ENCODE measurements at regions not wholly inside any gene's neighbourhood (a gene's known extent, or its start where the extent isn't known, plus 50 kb on each side); places are given as distances from the start of the nearest gene placed in this dataset.

DNA sequence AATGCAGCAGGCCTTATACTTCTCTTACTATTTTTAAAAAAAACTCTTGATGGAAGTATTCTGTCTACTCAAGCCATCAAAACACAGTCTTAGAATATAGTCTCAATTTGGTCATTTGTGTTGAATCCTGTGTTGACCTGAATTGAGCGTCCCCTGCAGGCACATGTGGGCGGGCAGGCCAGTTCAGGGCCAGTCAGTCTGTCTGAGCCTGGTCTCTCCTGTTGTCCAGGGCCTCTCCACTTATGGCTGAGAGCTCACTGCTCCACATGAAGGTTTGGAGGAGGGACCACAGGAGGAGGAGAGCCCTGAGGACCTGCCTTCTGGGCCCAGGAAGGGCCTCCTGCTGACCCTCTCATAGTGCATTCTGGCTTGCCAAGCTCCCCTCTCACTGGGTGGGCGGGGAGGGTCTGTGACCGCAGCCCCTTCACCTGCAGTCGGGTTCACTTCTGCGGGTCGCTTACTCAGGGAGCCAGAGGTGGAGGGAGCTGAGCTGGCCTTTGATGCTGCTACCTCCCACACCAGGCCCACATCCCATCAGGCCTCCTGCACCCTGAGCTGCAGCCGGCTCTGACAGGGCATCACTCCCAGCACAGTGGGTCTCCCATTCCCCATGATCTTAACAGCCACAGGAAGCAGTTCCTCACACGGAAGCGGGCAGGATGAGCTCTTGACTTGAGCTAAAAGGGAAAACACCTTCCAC is 178.2 kb upstream of the S1PR3 start:
- TF ChIP-seq, protein P1, sequence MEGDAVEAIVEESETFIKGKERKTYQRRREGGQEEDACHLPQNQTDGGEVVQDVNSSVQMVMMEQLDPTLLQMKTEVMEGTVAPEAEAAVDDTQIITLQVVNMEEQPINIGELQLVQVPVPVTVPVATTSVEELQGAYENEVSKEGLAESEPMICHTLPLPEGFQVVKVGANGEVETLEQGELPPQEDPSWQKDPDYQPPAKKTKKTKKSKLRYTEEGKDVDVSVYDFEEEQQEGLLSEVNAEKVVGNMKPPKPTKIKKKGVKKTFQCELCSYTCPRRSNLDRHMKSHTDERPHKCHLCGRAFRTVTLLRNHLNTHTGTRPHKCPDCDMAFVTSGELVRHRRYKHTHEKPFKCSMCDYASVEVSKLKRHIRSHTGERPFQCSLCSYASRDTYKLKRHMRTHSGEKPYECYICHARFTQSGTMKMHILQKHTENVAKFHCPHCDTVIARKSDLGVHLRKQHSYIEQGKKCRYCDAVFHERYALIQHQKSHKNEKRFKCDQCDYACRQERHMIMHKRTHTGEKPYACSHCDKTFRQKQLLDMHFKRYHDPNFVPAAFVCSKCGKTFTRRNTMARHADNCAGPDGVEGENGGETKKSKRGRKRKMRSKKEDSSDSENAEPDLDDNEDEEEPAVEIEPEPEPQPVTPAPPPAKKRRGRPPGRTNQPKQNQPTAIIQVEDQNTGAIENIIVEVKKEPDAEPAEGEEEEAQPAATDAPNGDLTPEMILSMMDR (IDR thresholded peaks at IDR 0.05; ENCODE audit: low read depth, low read length) = no peak
- TF ChIP-seq, protein P2, sequence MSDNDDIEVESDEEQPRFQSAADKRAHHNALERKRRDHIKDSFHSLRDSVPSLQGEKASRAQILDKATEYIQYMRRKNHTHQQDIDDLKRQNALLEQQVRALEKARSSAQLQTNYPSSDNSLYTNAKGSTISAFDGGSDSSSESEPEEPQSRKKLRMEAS (IDR thresholded peaks at IDR 0.05; ENCODE audit: low read depth, low read length) = no peak
- no peak for TF ChIP-seq MYC (IDR thresholded peaks at IDR 0.05; ENCODE audit: low read depth, low read length)
- no peak for DNase-seq (ENCODE audit: low read depth)
- no peak overlapping the region for H3K4me3 ChIP-seq (ENCODE audit: low read depth, low read length)

GRCh38 chr9:88813638-88814209 is 177.5 kb upstream of the S1PR3 start:
- H3K4me3 ChIP-seq (ENCODE audit: low read depth, low read length) = no peak overlapping the region
- no peak for DNase-seq (ENCODE audit: low read depth)
- TF ChIP-seq POLR2A (IDR thresholded peaks at IDR 0.05; ENCODE audit: extremely low read depth, insufficient read length) = no peak

DNA sequence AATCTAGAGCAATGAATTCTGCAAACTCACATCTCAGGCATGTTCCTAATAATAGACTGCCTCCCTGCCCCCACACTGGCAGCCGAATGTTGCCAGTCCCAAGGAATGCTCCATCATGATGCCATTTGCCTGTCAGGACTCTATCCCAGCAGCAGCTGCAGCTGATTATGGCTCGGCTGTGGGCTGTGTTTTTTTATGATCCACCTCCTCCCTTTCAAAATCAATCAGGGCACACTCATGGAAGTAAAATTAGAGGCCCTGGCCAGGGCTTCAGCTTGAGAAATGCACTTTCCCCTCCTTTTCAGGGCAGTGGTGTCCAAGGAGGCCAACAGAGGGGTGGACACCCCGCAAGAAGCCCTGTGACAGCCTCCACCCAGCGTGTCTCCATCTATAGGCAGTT is 176.7 kb upstream of the S1PR3 start:
- TF ChIP-seq POLR2A (IDR thresholded peaks at IDR 0.05; ENCODE audit: extremely low read depth, insufficient read length) (no peak), MYC (IDR thresholded peaks at IDR 0.05; ENCODE audit: low read depth, low read length) (no peak)
- TF ChIP-seq, protein P1 (IDR thresholded peaks at IDR 0.05; ENCODE audit: low read depth, low read length) = no peak
- TF ChIP-seq, protein P2 (IDR thresholded peaks at IDR 0.05; ENCODE audit: low read depth, low read length) = no peak
- H3K4me3 ChIP-seq (ENCODE audit: low read depth, low read length) = no peak overlapping the region
- no peak for DNase-seq (ENCODE audit: low read depth)

DNA sequence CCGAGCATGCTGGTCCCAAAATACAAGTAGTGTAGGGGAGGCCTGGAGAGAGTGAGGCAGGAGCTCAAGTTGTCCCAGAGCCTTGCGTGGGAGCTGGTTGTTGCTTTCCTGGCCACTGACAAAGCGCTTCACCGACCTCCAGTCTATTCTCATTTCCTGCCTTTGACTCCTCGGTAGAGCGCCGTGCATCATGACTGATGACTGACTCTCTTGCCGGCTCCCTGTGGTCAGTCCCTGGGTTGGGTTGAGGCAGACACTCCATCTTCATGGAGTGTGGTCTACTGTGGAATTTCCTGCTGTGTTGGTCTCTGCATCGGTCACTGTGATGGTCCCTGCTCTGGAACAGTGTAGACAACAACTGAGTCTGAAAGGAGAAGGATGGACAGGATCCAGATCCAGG is 175.1 kb upstream of the S1PR3 start:
- TF ChIP-seq, protein P2 (IDR thresholded peaks at IDR 0.05; ENCODE audit: low read depth, low read length) = no peak
- no peak for TF ChIP-seq POLR2A (IDR thresholded peaks at IDR 0.05; ENCODE audit: extremely low read depth, insufficient read length)
- TF ChIP-seq MYC (IDR thresholded peaks at IDR 0.05; ENCODE audit: low read depth, low read length) = no peak
- TF ChIP-seq, protein P1 (IDR thresholded peaks at IDR 0.05; ENCODE audit: low read depth, low read length) = no peak
- no peak for DNase-seq (ENCODE audit: low read depth)
- no peak overlapping the region for H3K4me3 ChIP-seq (ENCODE audit: low read depth, low read length)

GRCh38 chr9:88816591-88816990 is 174.7 kb upstream of the S1PR3 start:
- no peak overlapping the region for H3K4me3 ChIP-seq (ENCODE audit: low read depth, low read length)
- no peak for TF ChIP-seq MYC (IDR thresholded peaks at IDR 0.05; ENCODE audit: low read depth, low read length)
- DNase-seq (ENCODE audit: low read depth) = no peak

GRCh38 chr9:88817628-88818027 is 173.6 kb upstream of the S1PR3 start:
- TF ChIP-seq, protein P2 (IDR thresholded peaks at IDR 0.05; ENCODE audit: low read depth, low read length) = no peak
- TF ChIP-seq, protein P1 (IDR thresholded peaks at IDR 0.05; ENCODE audit: low read depth, low read length) = no peak
- TF ChIP-seq POLR2A (IDR thresholded peaks at IDR 0.05; ENCODE audit: extremely low read depth, insufficient read length) (no peak), MYC (IDR thresholded peaks at IDR 0.05; ENCODE audit: low read depth, low read length) (no peak)
- DNase-seq (ENCODE audit: low read depth) = no peak
- H3K4me3 ChIP-seq (ENCODE audit: low read depth, low read length) = no peak overlapping the region

Data from NB4 (cell line).